MCF 10A (cell line): ENCODE measurements at regions not wholly inside any gene's neighbourhood (a gene's known extent, or its start where the extent isn't known, plus 50 kb on each side); places are given as distances from the start of the nearest gene placed in this dataset.
A peak's percentile ranks its signal among the peaks of the same experiment; 100 is the strongest.

ENCODE experiments used
- BruUV-seq: library from RNA; stranded (reverse); fragments of 400-500 nt; replicated peaks from 2 replicates; lab custom pipeline; 2021; lab: Mats Ljungman, UMichigan
- CTCF ChIA-PET: fragments of 300-600 bp; sonication (Branson Sonifier 250); formaldehyde crosslinking; extraction: SDS; loops from one replicate; lab custom pipeline; 2021; ENCODE audit warnings: antibody characterized with exemption, inconsistent platforms; lab: Yijun Ruan, JAX
- POLR2A ChIA-PET: fragments of 300-600, 350-650 bp; sonication (Branson Sonifier 250); formaldehyde crosslinking; extraction: SDS; loops from one replicate; lab custom pipeline; 2020; ENCODE audit warnings: antibody characterized with exemption, inconsistent platforms; lab: Yijun Ruan, JAX
- DNase-seq: peaks from one replicate; pipeline ENCODE4 v3.0.0-alpha.2; 2018; ENCODE audit not compliant: unreplicated experiment
- H3K27ac Mint-ChIP-seq: one replicate; pipeline ENCODE4 v1.8.0; 2022; ENCODE audit warnings: mild to moderate bottlenecking, low read depth, mixed read lengths; ENCODE audit not compliant: unreplicated experiment
- H3K27me3 Mint-ChIP-seq: one replicate; pipeline ENCODE4 v1.8.0; 2022; ENCODE audit warnings: mixed read lengths; ENCODE audit not compliant: insufficient read depth, unreplicated experiment
- H3K36me3 Mint-ChIP-seq: one replicate; pipeline ENCODE4 v1.8.0; 2022; ENCODE audit warnings: mild to moderate bottlenecking, moderate library complexity, mixed read lengths; ENCODE audit not compliant: insufficient read depth, unreplicated experiment
- H3K4me1 Mint-ChIP-seq: one replicate; pipeline ENCODE4 v1.8.0; 2022; ENCODE audit warnings: mixed read lengths; ENCODE audit not compliant: insufficient read depth, unreplicated experiment
- H3K4me3 Mint-ChIP-seq: one replicate; pipeline ENCODE4 v1.8.0; 2022; ENCODE audit warnings: mild to moderate bottlenecking, moderate library complexity, mixed read lengths; ENCODE audit not compliant: unreplicated experiment
- H3K9me3 Mint-ChIP-seq: one replicate; pipeline ENCODE4 v1.8.0; 2022; ENCODE audit warnings: mixed read lengths; ENCODE audit not compliant: unreplicated experiment
- CTCF ChIP-seq: fragments of 200-600 bp; IDR thresholded peaks from one replicate; pipeline ENCODE4 v1.8.0; 2022; ENCODE audit warnings: antibody characterized with exemption, mild to moderate bottlenecking; ENCODE audit not compliant: unreplicated experiment
- intact Hi-C: fragments of 100-400 bp; cut with micrococcal nuclease; formaldehyde crosslinking; loops from 2 replicates; pipeline ENCODE4 v1.14.1; 2022

- H3K4me3 Mint-ChIP-seq, result no peak overlapping the region
- intact Hi-C loops, result loop anchor here (5.0 kb wide), 3 partner anchors 58 to 208 kb away; partner anchors contain the start of gene RHOU
- ChIA-PET CTCF (interaction anchor here (0.7 to 1.5 kb wide), 5 partner anchors 10 to 221 kb away, joined by 3 to 5 read pairs (median 3); no protein-coding TSS in a partner anchor), POLR2A (interaction anchor here (0.5 to 1.5 kb wide), 8 partner anchors 30 to 330 kb away, joined by 3 to 5 read pairs (median 3); no protein-coding TSS in a partner anchor)
- no peak for DNase-seq
- BruUV-seq, result no TSS peak
- H3K36me3 Mint-ChIP-seq, result peaks cover 6% of the 10 kb centered on the region
- H3K4me1 Mint-ChIP-seq, result peaks cover 30% of the 10 kb centered on the region
- H3K9me3 Mint-ChIP-seq, result no peaks in the 10 kb centered on the region
- TF ChIP-seq CTCF, result no peak
- peaks cover 68% of the 10 kb centered on the region for H3K27me3 Mint-ChIP-seq
- H3K27ac Mint-ChIP-seq, result no peak overlapping the region
Observed at GRCh38 chr1:228900099-228900885, 165.0 kb downstream of the RHOU start.

DNA sequence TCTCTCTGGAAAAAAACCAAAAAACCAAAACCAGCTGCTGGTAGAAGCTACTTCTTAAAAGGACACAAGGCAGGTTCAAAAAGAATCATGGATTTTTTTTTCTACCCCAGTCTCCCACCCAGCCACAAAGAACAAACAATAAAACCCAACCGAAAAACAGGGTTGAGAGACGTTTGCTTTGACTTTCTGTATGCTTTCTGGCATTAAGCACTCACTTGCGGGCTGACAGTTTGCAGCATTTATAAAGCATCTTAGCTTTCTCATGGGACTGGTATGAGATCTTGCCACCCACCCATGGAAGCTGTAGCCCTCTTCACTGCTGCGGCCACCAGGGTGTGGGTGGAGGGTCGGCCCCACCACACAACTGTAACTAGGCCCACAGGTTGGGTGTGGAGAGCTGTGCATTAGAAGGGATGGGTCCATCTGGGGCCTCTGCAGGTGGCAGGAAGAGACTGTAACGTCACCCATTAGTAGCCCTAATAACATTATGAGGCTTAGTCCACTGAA, 165.7 kb downstream of the RHOU start:
- Mint-ChIP-seq H3K36me3 (peaks cover 6% of the 10 kb centered on the region), H3K9me3 (no peaks in the 10 kb centered on the region), H3K4me1 (peaks cover 30% of the 10 kb centered on the region), H3K27ac (no peak overlapping the region), H3K27me3 (peaks cover 75% of the 10 kb centered on the region), H3K4me3 (no peak overlapping the region)
- CTCF ChIA-PET, result interaction anchor here (0.7 to 1.7 kb wide), 5 partner anchors 11 to 358 kb away, joined by 3 to 5 read pairs (median 3); no protein-coding TSS in a partner anchor
- no TSS peak for BruUV-seq
- intact Hi-C loops, result loop anchor here (5.0 kb wide), 3 partner anchors 59 to 209 kb away; partner anchors contain the start of gene RHOU
- TF ChIP-seq CTCF, result no peak
- POLR2A ChIA-PET, result interaction anchor here (0.8 to 1.5 kb wide), 6 partner anchors 30 to 329 kb away, joined by 3 to 5 read pairs (median 4); no protein-coding TSS in a partner anchor
- DNase-seq, result no peak

DNA sequence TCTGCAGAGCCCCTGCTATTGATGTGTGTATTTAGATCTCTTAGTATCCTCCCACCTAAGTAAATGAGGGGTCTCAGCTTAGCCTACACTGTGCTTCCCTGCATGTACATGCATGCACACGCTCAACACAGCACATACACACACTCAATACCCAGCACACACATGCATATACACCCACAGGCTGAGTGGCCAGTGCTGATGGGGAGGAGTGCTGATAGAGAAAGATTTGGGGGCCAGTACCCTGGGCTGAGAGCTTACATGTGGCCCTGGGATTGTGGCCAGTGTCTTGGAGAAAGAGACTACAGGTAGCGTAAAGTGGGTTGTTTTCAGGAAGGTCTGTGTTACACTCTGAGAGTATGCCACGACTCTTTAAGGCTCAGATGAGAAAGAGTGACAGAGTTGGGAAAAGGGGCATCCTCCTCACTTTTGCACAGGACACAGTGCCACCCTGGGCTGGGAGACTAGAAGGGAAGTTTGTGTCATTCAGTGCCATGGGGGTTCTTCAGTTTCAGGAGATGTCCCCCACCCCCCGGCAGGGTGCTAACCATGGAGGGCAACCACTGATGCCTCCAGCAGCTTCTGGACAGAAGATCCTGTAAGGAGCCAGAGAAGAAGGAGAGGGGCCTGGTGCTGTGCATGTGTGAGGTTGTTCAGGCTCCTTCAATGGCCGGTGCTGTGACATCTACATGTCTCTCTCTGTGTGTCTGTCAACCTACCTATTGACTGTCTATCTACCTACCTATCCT, 166.8 kb downstream of the RHOU start:
- intact Hi-C loops, result loop anchor here (2.0 to 5.0 kb wide), 4 partner anchors 60 to 217 kb away; partner anchors contain the start of gene RHOU
- POLR2A ChIA-PET, result interaction anchor here (0.6 to 2.3 kb wide), 15 partner anchors 11 to 329 kb away, joined by 3 to 18 read pairs (median 4); no protein-coding TSS in a partner anchor
- Mint-ChIP-seq H3K4me1 (peaks cover 30% of the 10 kb centered on the region), H3K4me3 (no peak overlapping the region), H3K9me3 (no peaks in the 10 kb centered on the region), H3K27me3 (peaks cover 83% of the 10 kb centered on the region), H3K27ac (peak overlapping the region; percentile 89), H3K36me3 (peaks cover 6% of the 10 kb centered on the region)
- no TSS peak for BruUV-seq
- CTCF ChIA-PET, result interaction anchor here (0.6 to 1.8 kb wide), 14 partner anchors 11 to 447 kb away, joined by 3 to 8 read pairs (median 4); no protein-coding TSS in a partner anchor
- no peak for TF ChIP-seq CTCF
- DNase-seq, result no peak
